GM19238 (cell line): ENCODE measurements at regions not wholly inside any gene's neighbourhood (a gene's known extent, or its start where the extent isn't known, plus 50 kb on each side); places are given as distances from the start of the nearest gene placed in this dataset.
"Not testable (repeated sequence)": the region's sequence is repeated elsewhere in the genome, so short reads cannot be mapped to it uniquely, and the experiment has no call there.

ENCODE experiments used
- DNase-seq: peaks from one replicate; pipeline ENCODE4 v3.0.0; 2011; ENCODE audit warnings: low spot score; ENCODE audit not compliant: insufficient read length

DNA sequence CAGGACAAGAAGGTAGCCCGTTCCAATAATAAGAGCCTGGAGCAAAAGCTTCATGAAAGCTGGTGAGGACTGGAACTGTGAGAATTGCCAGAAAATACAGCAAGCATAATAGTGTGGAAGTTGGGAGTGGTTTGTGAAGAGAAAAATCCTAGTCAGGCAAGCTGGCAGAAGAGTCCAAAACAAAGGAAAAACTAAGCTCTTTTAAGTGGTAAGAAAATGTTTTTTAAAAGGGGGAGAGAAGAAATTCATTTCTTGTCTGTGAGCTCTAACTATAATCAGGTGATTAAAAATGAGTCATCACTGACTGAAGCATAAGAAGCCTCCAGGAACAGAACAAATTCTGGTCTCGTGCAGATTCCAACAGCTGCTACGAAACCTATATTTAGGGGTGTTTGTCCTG, 102.6 kb downstream of the CAAP1 start:
- no peak for DNase-seq

- DNase-seq, result no peak
Observed at GRCh38 chr9:26786564-26786963, 106.0 kb downstream of the CAAP1 start.

GRCh38 chr9:26782899-26783298, 109.7 kb downstream of the CAAP1 start:
- no peak for DNase-seq

DNA sequence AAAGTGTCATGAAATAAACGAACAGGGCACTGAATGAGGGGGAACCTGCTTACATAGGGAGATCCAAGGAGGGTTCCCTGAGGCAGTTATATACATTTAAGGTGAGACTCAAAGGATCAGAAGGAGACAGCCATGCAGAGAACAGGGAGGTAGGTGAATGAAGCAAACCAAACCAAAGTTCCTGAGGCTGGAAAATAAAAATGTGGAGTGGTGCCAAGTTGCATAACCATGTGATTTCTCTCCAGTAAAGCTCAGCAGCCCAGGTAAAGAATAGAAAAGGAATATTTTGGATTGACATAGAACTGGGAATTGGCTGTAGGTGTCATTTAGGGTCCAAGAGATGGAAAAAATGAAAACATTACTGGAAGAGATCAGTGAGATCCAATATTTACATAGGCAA, 110.7 kb downstream of the CAAP1 start:
- no peak for DNase-seq

- DNase-seq, result not testable (repeated sequence)
Observed at GRCh38 chr9:26780307-26780706, 112.3 kb downstream of the CAAP1 start.

DNA sequence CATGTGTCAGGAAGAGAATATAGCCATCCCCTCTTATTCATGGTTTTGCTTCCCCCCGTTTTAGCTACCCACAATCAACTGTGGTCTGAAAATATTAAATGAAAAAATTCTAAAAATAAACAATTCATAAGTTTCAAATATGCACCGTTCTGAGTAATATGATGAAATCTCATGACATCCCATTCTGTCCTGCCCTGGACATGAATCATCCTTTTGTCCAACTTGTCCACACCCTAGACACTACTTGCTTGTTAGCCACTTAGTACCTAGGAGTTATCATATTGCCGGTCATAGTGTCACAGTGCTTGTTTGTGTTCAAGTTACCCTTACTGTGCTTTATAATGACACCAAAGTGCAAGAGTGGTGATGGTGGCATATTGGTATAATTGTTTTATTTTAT, 113.5 kb downstream of the CAAP1 start:
- DNase-seq, result no peak

- no peak for DNase-seq
Observed at GRCh38 chr9:26775391-26775790, 117.2 kb downstream of the CAAP1 start.

- DNase-seq, result no peak
Observed at GRCh38 chr9:26773056-26773455, 119.5 kb downstream of the CAAP1 start.

GRCh38 chr9:26770821-26771220, 121.8 kb downstream of the CAAP1 start:
- no peak for DNase-seq

GRCh38 chr9:26768145-26768544, 124.5 kb downstream of the CAAP1 start:
- DNase-seq, result no peak

GRCh38 chr9:26760675-26761074, 131.9 kb downstream of the CAAP1 start:
- no peak for DNase-seq

DNA sequence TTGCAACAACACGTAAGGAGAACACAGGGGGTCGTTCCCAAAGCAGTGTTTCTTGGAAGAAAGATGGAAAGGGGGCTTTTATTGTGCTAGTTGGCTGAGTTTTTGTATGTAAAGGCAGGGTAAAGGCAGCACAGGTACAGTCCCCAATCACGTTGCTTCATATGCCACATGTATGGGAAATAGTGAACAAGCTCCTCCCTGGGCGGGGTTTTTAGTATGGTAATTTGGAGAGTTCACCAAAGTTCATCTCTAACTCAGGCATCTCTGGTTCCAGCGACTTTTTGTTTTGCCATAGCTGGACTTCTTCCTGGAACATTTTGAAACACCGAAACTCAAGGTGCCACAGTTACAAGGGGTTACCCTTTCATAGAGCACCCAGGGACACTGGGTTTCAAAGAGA, 133.9 kb downstream of the CAAP1 start:
- DNase-seq, result no peak

DNA sequence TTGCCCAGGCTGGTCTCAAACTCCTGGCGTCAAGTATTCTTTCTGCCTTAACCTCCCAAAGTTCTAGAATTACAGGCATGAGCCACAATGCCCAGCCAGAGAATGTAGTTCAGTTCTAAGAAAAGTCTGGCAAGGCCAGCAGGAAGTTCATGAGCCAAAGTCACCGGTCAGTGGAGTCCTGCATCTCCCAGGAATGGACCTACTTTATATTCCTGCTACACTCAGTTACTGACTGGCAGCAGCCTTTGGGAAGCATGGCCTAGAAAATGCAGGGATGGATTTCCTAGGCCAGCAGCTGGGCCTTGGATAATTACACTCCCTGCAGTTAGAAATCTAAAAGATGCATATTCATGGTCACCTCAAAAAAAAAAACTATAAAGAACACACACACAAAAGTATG, 135.7 kb downstream of the CAAP1 start:
- no peak for DNase-seq

GRCh38 chr9:26755476-26755875, 137.1 kb downstream of the CAAP1 start:
- DNase-seq, result no peak

- no peak for DNase-seq
Observed at GRCh38 chr9:26754509-26755164, 138.0 kb downstream of the CAAP1 start.

DNA sequence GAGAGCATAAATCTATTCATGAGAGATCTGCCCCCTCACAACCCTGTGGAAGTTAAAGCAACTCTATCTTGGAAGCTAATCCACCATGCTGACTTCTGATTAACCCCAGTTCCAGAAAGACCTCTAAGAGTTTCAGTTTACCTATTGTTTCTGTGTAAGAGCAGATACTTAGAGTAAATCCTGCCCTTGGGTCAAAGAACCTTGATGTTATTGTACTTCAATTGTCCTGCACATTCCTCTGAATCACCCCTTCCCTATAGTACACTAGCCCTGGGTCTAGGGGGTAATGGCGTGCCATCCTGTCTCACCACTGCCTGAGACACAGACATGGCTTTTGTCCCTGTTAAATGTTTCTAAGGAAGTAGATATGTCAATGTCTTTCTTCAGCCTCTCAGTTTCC, 138.6 kb downstream of the CAAP1 start:
- DNase-seq, result no peak

GRCh38 chr9:26750162-26750561, 142.4 kb downstream of the CAAP1 start:
- DNase-seq, result no peak

DNA sequence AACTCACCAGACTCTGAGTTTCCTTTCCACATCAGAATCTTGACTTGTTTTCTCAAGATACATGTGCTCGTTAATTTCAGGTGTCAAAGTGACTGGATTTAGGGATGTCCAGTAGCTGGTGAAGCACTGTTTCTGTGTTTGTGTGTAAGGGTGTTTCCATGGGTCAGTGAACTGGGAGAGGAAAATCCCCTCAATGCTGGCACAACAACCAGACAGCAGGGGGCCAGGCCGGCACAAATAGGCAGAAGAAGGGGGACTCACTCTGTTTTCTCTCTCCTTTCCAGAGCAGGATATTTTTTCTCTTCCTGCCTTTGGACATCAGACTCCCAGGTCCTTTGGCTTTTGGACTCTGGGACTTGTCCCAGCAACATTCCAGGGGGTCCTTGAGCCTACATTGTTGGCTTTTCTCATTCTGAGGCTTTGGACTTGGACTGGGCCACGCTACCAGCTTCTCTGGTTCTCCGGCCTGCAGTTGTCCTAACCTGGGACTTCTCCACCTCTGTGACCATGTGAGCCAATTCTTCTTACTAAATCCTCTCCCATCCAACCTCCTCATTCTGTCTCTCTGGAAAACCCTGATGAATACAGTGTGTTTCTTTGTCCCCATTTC, 144.0 kb downstream of the CAAP1 start:
- no peak for DNase-seq

GRCh38 chr9:26747611-26748010, 145.0 kb downstream of the CAAP1 start:
- DNase-seq, result no peak

DNA sequence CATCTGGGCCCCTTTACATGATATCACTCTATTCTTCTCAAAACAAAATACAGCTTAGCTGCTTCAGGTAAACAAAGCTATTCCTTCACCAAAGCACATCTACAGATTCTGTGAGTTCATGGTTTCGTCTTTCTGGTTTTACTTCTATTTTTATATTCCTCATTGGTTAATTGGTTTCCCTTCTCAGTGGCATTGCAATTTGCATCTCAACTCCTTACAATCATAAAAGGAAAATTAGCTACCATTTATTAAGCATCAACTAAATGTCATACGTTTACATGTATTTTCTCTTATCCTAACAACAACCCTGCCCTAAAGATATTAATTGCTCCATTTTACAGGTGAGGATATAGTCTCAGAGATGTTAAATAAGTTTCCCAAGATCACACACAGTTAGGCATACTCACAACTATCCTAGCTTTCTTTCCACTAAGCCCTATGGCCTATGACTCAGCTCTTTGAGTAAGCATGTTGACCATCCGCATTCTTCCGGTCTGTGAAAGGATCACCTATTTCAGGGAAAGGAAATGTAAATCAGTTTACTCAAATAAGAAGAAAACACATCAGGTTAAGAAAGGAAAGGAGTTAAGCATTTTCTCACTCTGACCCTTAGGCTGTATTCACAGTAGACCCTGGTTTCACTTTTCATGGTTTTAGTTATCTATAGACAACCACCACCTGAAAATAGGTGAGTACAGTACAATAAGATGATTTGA, 146.1 kb downstream of the CAAP1 start:
- peak; percentile 6 for DNase-seq

- no peak for DNase-seq
Observed at GRCh38 chr9:26745111-26745510, 147.5 kb downstream of the CAAP1 start.

DNA sequence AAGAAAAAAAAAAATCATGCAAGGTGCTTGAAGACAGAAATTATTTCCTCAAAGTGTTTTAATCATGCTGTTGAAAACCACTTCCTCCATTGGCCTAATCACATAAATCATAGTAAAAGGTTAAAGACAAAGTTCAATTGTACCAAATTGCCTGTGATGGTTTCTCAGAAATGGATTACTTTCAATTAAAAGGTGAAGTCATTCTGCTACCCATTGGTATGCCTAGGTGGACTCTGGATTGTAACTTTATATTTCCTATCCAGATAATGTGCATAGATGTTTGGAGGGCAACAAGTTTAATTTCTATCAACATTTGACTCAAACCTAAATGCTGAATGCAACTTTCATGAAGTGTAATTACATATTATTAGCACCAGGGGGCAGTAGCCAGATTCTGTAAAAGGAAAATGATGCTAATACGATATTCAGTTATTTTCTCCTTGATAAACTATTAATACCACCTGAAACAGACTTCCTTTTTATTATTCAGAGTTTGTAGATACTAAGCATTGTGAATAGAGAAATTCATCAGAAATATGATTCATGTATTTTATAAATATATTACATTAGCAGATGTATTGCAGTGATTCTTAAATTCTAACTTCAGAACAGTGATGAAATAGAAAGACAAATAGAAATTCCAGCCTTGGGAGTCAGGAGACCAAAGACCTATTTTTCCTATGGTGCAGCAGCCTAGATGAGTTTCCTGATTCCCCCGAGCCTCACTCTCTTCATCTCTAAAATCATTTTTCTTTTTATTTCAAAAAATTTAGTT, 148.2 kb downstream of the CAAP1 start:
- no peak for DNase-seq
